IMR-90 (cell line): ENCODE measurements at regions not wholly inside any gene's neighbourhood (a gene's known extent, or its start where the extent isn't known, plus 50 kb on each side); places are given as distances from the start of the nearest gene placed in this dataset.

Experiments used
- ATAC-seq: fragments of 200-7000 bp; cut with Tn5 transposase; 2 replicates; pipeline ENCODE4 v1.9.1; 2020; ENCODE audit warnings: low read depth, mild to moderate bottlenecking, moderate library complexity
- BruUV-seq: library from RNA; stranded (reverse); fragments of 400-500 nt; replicated peaks from 2 replicates; lab custom pipeline; 2021; lab: Mats Ljungman, UMichigan
- CTCF ChIA-PET: fragments of 300-600 bp; formaldehyde crosslinking; extraction: SDS; loops from one replicate; lab custom pipeline; 2021; ENCODE audit warnings: antibody characterized with exemption; lab: Yijun Ruan, JAX
- POLR2A ChIA-PET: fragments of 300-600 bp; sonication (Branson Sonifier 250); formaldehyde crosslinking; loops from one replicate; lab custom pipeline; 2022; ENCODE audit warnings: antibody characterized with exemption; ENCODE audit not compliant: unreplicated experiment; lab: Charles Lee
- DNase-seq: peaks from one replicate; pipeline ENCODE4 v3.0.0; 2013
- H2AFZ ChIP-seq: replicated peaks from 2 replicates; pipeline ENCODE3; 2013; ENCODE audit warnings: low read length, mild to moderate bottlenecking; ENCODE audit not compliant: poor library complexity
- H2AK5ac ChIP-seq: 2 replicates; pipeline ENCODE4 v1.6.1; 2013; ENCODE audit warnings: low read depth, low read length, inconsistent platforms
- H2AK9ac ChIP-seq: replicated peaks from 2 replicates; pipeline ENCODE3; 2013; ENCODE audit warnings: mild to moderate bottlenecking, low read depth, low read length, moderate library complexity; ENCODE audit not compliant: poor library complexity
- H2BK120ac ChIP-seq: 2 replicates; pipeline ENCODE4 v1.6.1; 2013; ENCODE audit warnings: low read depth, low read length, inconsistent platforms
- H2BK15ac ChIP-seq: 3 replicates; pipeline ENCODE4 v1.6.1; 2013; ENCODE audit warnings: low read depth, low read length, inconsistent platforms
- H2BK20ac ChIP-seq: 2 replicates; pipeline ENCODE4 v1.6.1; 2013; ENCODE audit warnings: low read depth, mild to moderate bottlenecking, inconsistent platforms, low read length, moderate library complexity
- H2BK5ac ChIP-seq: 2 replicates; pipeline ENCODE4 v1.6.1; 2013; ENCODE audit warnings: mild to moderate bottlenecking, low read depth, low read length, inconsistent platforms; ENCODE audit not compliant: poor library complexity, severe bottlenecking
- H3K14ac ChIP-seq: replicated peaks from 2 replicates; pipeline ENCODE4 v1.6.1; 2013; ENCODE audit warnings: low read depth, low read length, inconsistent platforms
- H3K18ac ChIP-seq: 2 replicates; pipeline ENCODE4 v1.6.1; 2013; ENCODE audit warnings: low read depth, low read length, control low read depth
- H3K23ac ChIP-seq: 2 replicates; pipeline ENCODE4 v1.6.1; 2013; ENCODE audit warnings: low read depth, low read length, inconsistent platforms
- H3K27ac ChIP-seq: 2 replicates; pipeline ENCODE4 v1.5.1; 2013; ENCODE audit warnings: mild to moderate bottlenecking, control low read depth, low read length; ENCODE audit not compliant: insufficient read depth
- H3K27me3 ChIP-seq: 2 replicates; pipeline ENCODE4 v1.6.1; 2013; ENCODE audit warnings: low read length; ENCODE audit not compliant: control insufficient read depth, insufficient read depth
- H3K36me3 ChIP-seq: 2 replicates; pipeline ENCODE4 v1.6.1; 2013; ENCODE audit warnings: low read length, mixed read lengths; ENCODE audit not compliant: control insufficient read depth, insufficient read depth
- H3K4ac ChIP-seq: 2 replicates; pipeline ENCODE4 v1.6.1; 2013; ENCODE audit warnings: low read depth, low read length, inconsistent platforms
- H3K4me1 ChIP-seq: 2 replicates; pipeline ENCODE4 v1.6.1; 2013; ENCODE audit warnings: low read length, mixed read lengths; ENCODE audit not compliant: control insufficient read depth, insufficient read depth
- H3K4me2 ChIP-seq: 2 replicates; pipeline ENCODE4 v1.6.1; 2013; ENCODE audit warnings: low read depth, mild to moderate bottlenecking, control low read depth, low read length, moderate library complexity
- H3K4me3 ChIP-seq: 2 replicates; pipeline ENCODE4 v1.5.1; 2013; ENCODE audit warnings: low read depth, mild to moderate bottlenecking, control low read depth, low read length, moderate library complexity; ENCODE audit not compliant: insufficient read depth
- H3K56ac ChIP-seq: 2 replicates; pipeline ENCODE4 v1.6.1; 2013; ENCODE audit warnings: low read length, inconsistent platforms; ENCODE audit not compliant: insufficient read depth; ENCODE audit errors: extremely low read depth
- H3K79me1 ChIP-seq, 2 experiments: 2 replicates each; pipeline ENCODE4 v1.6.1; 2013; ENCODE audit warnings: low read length in 2 of 2, inconsistent platforms in 1 of 2, low read depth in 1 of 2
- H3K9ac ChIP-seq: 2 replicates; pipeline ENCODE4 v1.6.1; 2013; ENCODE audit warnings: low read depth, low read length, control low read depth
- H3K9me1 ChIP-seq: 2 replicates; pipeline ENCODE4 v1.6.1; 2013; ENCODE audit warnings: low read length, inconsistent platforms; ENCODE audit not compliant: insufficient read depth
- H3K9me3 ChIP-seq: 2 replicates; pipeline ENCODE4 v1.6.1; 2013; ENCODE audit warnings: low read length; ENCODE audit not compliant: control insufficient read depth, insufficient read depth
- H4K20me1 ChIP-seq: 2 replicates; pipeline ENCODE4 v1.6.1; 2013; ENCODE audit warnings: low read length, inconsistent platforms; ENCODE audit not compliant: insufficient read depth
- H4K5ac ChIP-seq: 2 replicates; pipeline ENCODE4 v1.6.1; 2013; ENCODE audit warnings: mild to moderate bottlenecking, low read depth, low read length, control low read depth
- H4K8ac ChIP-seq, 2 experiments: 2 replicates each; pipeline ENCODE4 v1.6.1; 2013; ENCODE audit warnings: low read depth in 2 of 2, low read length in 2 of 2, control low read depth in 1 of 2, inconsistent platforms in 1 of 2
- H4K91ac ChIP-seq: 2 replicates; pipeline ENCODE4 v1.6.1; 2013; ENCODE audit warnings: low read depth, low read length, inconsistent platforms; ENCODE audit not compliant: insufficient read depth
- BHLHE40 ChIP-seq: fragments of 150-350 bp; IDR thresholded peaks from 2 replicates; pipeline ENCODE4 v1.6.1; 2016; ENCODE audit warnings: mild to moderate bottlenecking, low read depth, low read length
- CEBPB ChIP-seq: IDR thresholded peaks from 2 replicates; pipeline ENCODE4 v1.6.1; 2012; ENCODE audit warnings: low read depth, low read length, improper control_type of control experiment
- CHD1 ChIP-seq: IDR thresholded peaks from 2 replicates; pipeline ENCODE4 v1.6.1; 2012; ENCODE audit warnings: low read depth, low read length, improper control_type of control experiment
- CTCF ChIP-seq: conservative IDR thresholded peaks from 2 replicates; pipeline ENCODE4 v1.5.1; 2012; ENCODE audit warnings: mild to moderate bottlenecking, low read depth, low read length, improper control_type of control experiment
- ELK1 ChIP-seq: fragments of 150-350 bp; IDR thresholded peaks from 2 replicates; pipeline ENCODE4 v1.6.1; 2016; ENCODE audit warnings: low read depth, mild to moderate bottlenecking, low read length, moderate library complexity, borderline replicate concordance
- FOS ChIP-seq: fragments of 150-350 bp; IDR thresholded peaks from 2 replicates; pipeline ENCODE4 v1.6.1; 2016; ENCODE audit warnings: low read depth, low read length
- MAFK ChIP-seq: IDR thresholded peaks from 2 replicates; pipeline ENCODE4 v1.6.1; 2012; ENCODE audit warnings: low read depth, low read length, improper control_type of control experiment
- MAZ ChIP-seq: IDR thresholded peaks from 2 replicates; pipeline ENCODE4 v1.6.1; 2012; ENCODE audit warnings: low read depth, mild to moderate bottlenecking, low read length, improper control_type of control experiment, moderate library complexity, borderline replicate concordance
- MXI1 ChIP-seq: IDR thresholded peaks from 2 replicates; pipeline ENCODE4 v1.6.1; 2012; ENCODE audit warnings: low read depth, mild to moderate bottlenecking, low read length, moderate library complexity, borderline replicate concordance
- NFE2L2 ChIP-seq: fragments of 150-350 bp; IDR thresholded peaks from 2 replicates; pipeline ENCODE4 v1.6.1; 2016; ENCODE audit warnings: low read depth, mild to moderate bottlenecking, low read length
- POLR2A ChIP-seq: IDR thresholded peaks from 2 replicates; pipeline ENCODE4 v1.6.1; 2012; ENCODE audit warnings: mild to moderate bottlenecking, low read depth, low read length
- RAD21 ChIP-seq: IDR thresholded peaks from 2 replicates; pipeline ENCODE4 v1.6.1; 2012; ENCODE audit warnings: low read length, improper control_type of control experiment
- RCOR1 ChIP-seq: IDR thresholded peaks from 2 replicates; pipeline ENCODE4 v1.6.1; 2012; ENCODE audit warnings: mild to moderate bottlenecking, low read length, improper control_type of control experiment; ENCODE audit not compliant: insufficient replicate concordance
- RFX5 ChIP-seq: IDR thresholded peaks from 2 replicates; pipeline ENCODE4 v1.8.0; 2012; ENCODE audit warnings: low read depth, mild to moderate bottlenecking, low read length, moderate library complexity
- SMC3 ChIP-seq: fragments of 150-350 bp; IDR thresholded peaks from 2 replicates; pipeline ENCODE4 v1.6.1; 2016; ENCODE audit warnings: low read depth, mild to moderate bottlenecking, antibody characterized with exemption, low read length, moderate library complexity
- USF2 ChIP-seq: fragments of 150-350 bp; IDR thresholded peaks from 2 replicates; pipeline ENCODE4 v1.6.1; 2017; ENCODE audit warnings: mild to moderate bottlenecking, antibody characterized with exemption, low read length, low read depth
- WGBS, 2 experiments: methylation state at CpG; one replicate each; pipeline versions ENCODE4 v1.1.5 to v1.1.7; 2013; ENCODE audit warnings: missing lambda C conversion rate in 2 of 2; ENCODE audit not compliant: insufficient read length in 1 of 2; ENCODE audit errors: extremely low coverage in 2 of 2; 5-methylcytosine and 5-hydroxymethylcytosine counted together
- dilution Hi-C: fragments of 300-500 bp; cut with HindIII; formaldehyde crosslinking; loops from one replicate; pipeline ENCODE4 v1.14.3; 2018; ENCODE audit warnings: low sequenced_read_pairs; ENCODE audit not compliant: unreplicated experiment
- in situ Hi-C: fragments of 300-500 bp; cut with MboI; formaldehyde crosslinking; loops from 3 replicates; pipeline ENCODE4 v1.14.3; 2019; ENCODE audit warnings: low sequenced_read_pairs, inconsistent platforms, mixed read lengths
- intact Hi-C: fragments of 100-400 bp; cut with micrococcal nuclease; formaldehyde crosslinking; loops from 2 replicates; pipeline ENCODE4 v1.10.0; 2022

GRCh38 chr2:145855142-145855541 is 1335.2 kb upstream of the ZEB2 start:
- ATAC-seq (no peak), DNase-seq (no peak)
- Histone ChIP-seq H4K5ac (no peak overlapping the region), H3K9me1 (no peaks in the 10 kb centered on the region), H3K9ac (no peak overlapping the region), H2AFZ (no peak overlapping the region), H3K9me3 (no peaks in the 10 kb centered on the region), H3K56ac (no peak overlapping the region), H3K4me2 (no peak overlapping the region), H2BK120ac (no peak overlapping the region), H3K4me1 (no peaks in the 10 kb centered on the region), H3K4ac (no peak overlapping the region), H4K20me1 (no peaks in the 10 kb centered on the region), H2BK20ac (no peak overlapping the region), H3K27me3 (no peaks in the 10 kb centered on the region), H3K18ac (no peak overlapping the region), H3K36me3 (no peaks in the 10 kb centered on the region), H3K14ac (no peak overlapping the region), H2BK5ac (no peak overlapping the region), H2AK9ac (no peak overlapping the region), H3K4me3 (no peak overlapping the region), H2BK15ac (no peak overlapping the region), H3K27ac (no peak overlapping the region), H3K23ac (no peak overlapping the region), H2AK5ac (no peak overlapping the region), H4K91ac (no peak overlapping the region), H3K79me1 (no peaks in the 10 kb centered on the region), H4K8ac (no peak overlapping the region)
- BruUV-seq: no TSS peak
- no peak for TF ChIP-seq POLR2A
- no peak for TF ChIP-seq RFX5
- no peak for TF ChIP-seq BHLHE40
- TF ChIP-seq NFE2L2: no peak
- TF ChIP-seq CHD1: no peak
- no peak for TF ChIP-seq RCOR1
- TF ChIP-seq MXI1: no peak
- TF ChIP-seq ELK1: no peak
- no peak for TF ChIP-seq MAFK
- TF ChIP-seq CTCF: no peak
- TF ChIP-seq SMC3: no peak
- TF ChIP-seq USF2: no peak
- no peak for TF ChIP-seq RAD21
- TF ChIP-seq FOS: no peak
- no peak for TF ChIP-seq CEBPB
- no peak for TF ChIP-seq MAZ
- CTCF ChIA-PET: no interaction called here
- WGBS, 2 experiments: no CpG with 5 or more reads among the region's 1 CpG
- in situ Hi-C loops: no loop called here
- POLR2A ChIA-PET: no interaction called here
- intact Hi-C loops: no loop called here
- dilution Hi-C loops: no loop called here
